ENCODE measurements at regions not wholly inside any gene's neighbourhood (a gene's known extent, or its start where the extent isn't known, plus 50 kb on each side); places are given as distances from the start of the nearest gene placed in this dataset.

DNA sequence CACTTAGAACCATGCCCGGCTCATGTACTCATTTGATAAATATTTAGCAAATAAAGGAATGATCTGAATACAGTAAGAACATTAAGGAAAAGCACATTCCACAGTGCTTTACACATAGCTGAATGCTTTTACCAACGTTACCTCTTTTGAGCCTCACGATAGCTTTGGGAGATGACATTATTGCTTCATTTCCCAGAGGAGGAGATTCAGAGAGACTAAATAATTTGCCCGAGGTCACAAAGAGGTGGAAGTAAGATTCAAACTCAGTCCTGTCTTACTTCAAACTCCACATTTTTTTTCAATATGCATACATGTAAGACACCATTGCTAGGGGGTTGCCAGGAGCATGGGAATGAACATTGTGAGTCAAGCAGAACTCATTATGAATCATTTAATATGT lies 538.5 kb downstream of the BCOR start:
- CTCF ChIA-PET: no interaction called here
- intact Hi-C loops (cut with micrococcal nuclease; ENCODE audit: unreplicated experiment): no loop called here
- no TSS peak for BruUV-seq (replicated peaks)
- TF ChIP-seq, protein P1, sequence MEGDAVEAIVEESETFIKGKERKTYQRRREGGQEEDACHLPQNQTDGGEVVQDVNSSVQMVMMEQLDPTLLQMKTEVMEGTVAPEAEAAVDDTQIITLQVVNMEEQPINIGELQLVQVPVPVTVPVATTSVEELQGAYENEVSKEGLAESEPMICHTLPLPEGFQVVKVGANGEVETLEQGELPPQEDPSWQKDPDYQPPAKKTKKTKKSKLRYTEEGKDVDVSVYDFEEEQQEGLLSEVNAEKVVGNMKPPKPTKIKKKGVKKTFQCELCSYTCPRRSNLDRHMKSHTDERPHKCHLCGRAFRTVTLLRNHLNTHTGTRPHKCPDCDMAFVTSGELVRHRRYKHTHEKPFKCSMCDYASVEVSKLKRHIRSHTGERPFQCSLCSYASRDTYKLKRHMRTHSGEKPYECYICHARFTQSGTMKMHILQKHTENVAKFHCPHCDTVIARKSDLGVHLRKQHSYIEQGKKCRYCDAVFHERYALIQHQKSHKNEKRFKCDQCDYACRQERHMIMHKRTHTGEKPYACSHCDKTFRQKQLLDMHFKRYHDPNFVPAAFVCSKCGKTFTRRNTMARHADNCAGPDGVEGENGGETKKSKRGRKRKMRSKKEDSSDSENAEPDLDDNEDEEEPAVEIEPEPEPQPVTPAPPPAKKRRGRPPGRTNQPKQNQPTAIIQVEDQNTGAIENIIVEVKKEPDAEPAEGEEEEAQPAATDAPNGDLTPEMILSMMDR (IDR thresholded peaks at IDR 0.05; ENCODE audit: unreplicated experiment): no peak
- Mint-ChIP-seq H3K4me3 (ENCODE audit: low read depth, unreplicated experiment) (no peak overlapping the region), H3K36me3 (ENCODE audit: insufficient read depth, unreplicated experiment) (no peaks in the 10 kb centered on the region), H3K27ac (ENCODE audit: unreplicated experiment) (no peak overlapping the region), H3K9me3 (ENCODE audit: low read depth, unreplicated experiment) (peaks cover 2% of the 10 kb centered on the region), H3K4me1 (ENCODE audit: low read depth, unreplicated experiment) (no peaks in the 10 kb centered on the region), H3K27me3 (ENCODE audit: unreplicated experiment) (peaks cover 81% of the 10 kb centered on the region)
- no peak for DNase-seq

DNA sequence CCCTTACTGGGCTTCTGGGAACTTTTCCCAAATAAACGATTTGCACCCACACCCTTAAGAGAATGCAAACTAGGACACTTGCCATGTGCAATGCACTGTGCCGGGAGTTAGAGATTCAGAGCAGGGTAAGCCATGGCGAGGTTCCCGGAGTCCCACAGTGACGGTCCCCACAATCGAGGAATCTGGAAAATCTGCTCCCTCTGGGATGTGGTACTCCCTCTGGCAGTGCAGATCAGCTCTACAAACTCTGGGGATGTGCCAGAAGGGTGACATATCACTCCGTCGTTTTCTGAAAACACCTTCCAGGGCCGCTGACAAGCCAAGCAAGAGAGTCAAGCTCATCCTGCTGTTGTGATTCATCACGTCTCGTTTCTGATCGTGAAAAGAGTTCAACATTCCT lies 537.5 kb downstream of the BCOR start:
- Mint-ChIP-seq H3K9me3 (ENCODE audit: low read depth, unreplicated experiment) (peaks cover 2% of the 10 kb centered on the region), H3K36me3 (ENCODE audit: insufficient read depth, unreplicated experiment) (no peaks in the 10 kb centered on the region), H3K4me3 (ENCODE audit: low read depth, unreplicated experiment) (no peak overlapping the region), H3K27me3 (ENCODE audit: unreplicated experiment) (peaks cover 81% of the 10 kb centered on the region), H3K27ac (ENCODE audit: unreplicated experiment) (no peak overlapping the region), H3K4me1 (ENCODE audit: low read depth, unreplicated experiment) (no peaks in the 10 kb centered on the region)
- TF ChIP-seq, protein P1 (IDR thresholded peaks at IDR 0.05; ENCODE audit: unreplicated experiment): no peak
- DNase-seq: no peak
- intact Hi-C loops (cut with micrococcal nuclease; ENCODE audit: unreplicated experiment): no loop called here
- CTCF ChIA-PET: no interaction called here
- no TSS peak for BruUV-seq (replicated peaks)

DNA sequence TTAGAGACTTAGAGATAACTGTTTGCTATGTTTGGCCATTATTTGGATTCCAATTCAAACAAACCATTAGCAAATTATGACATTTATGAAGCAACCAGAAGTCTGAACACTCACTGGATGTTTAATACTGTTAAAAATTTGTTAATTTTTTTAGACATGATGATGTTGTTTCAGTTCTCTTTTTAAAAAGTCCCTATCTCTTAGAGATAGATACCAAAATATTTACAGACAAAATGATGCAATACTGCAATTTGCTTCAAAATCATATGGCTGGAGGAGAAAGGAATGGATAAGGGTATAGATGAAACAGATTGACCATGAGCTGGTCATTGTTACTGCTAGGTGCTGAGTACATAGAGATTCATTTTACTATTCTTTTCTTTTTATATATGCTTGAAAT lies 534.6 kb downstream of the BCOR start:
- TF ChIP-seq, protein P1 (IDR thresholded peaks at IDR 0.05; ENCODE audit: unreplicated experiment): no peak

DNA sequence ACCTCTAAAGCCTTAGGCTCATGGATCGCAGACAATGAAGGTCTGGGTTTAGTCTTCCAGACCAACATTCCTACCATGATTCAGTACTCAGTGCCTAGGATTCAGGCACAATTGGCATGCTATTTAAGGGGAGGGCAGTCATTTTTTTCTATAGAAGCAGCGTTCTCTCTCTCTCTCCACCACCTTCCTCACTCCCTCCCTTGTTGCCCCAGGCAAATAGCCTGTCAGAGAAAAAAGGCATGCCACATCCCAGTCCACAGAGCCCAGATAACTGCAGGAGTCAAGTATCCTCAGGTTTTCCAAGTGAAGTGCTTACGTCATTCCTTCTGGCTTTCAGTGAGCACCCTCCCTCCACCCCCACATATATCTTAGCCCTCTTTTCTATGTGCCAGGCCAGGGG lies 533.0 kb downstream of the BCOR start:
- intact Hi-C loops (cut with micrococcal nuclease; ENCODE audit: unreplicated experiment): no loop called here
- peaks cover 81% of the 10 kb centered on the region for H3K27me3 Mint-ChIP-seq (ENCODE audit: unreplicated experiment)
- no peak overlapping the region for H3K4me3 Mint-ChIP-seq (ENCODE audit: low read depth, unreplicated experiment)
- no peaks in the 10 kb centered on the region for H3K4me1 Mint-ChIP-seq (ENCODE audit: low read depth, unreplicated experiment)
- CTCF ChIA-PET: no interaction called here
- peaks cover 2% of the 10 kb centered on the region for H3K9me3 Mint-ChIP-seq (ENCODE audit: low read depth, unreplicated experiment)
- no peak overlapping the region for H3K27ac Mint-ChIP-seq (ENCODE audit: unreplicated experiment)
- DNase-seq: no peak
- TF ChIP-seq, protein P1 (IDR thresholded peaks at IDR 0.05; ENCODE audit: unreplicated experiment): no peak
- BruUV-seq (replicated peaks): no TSS peak
- H3K36me3 Mint-ChIP-seq (ENCODE audit: insufficient read depth, unreplicated experiment): no peaks in the 10 kb centered on the region

More for the DNA sequence above, 534.6 kb downstream of the BCOR start:
- no peaks in the 10 kb centered on the region for H3K4me1 Mint-ChIP-seq (ENCODE audit: low read depth, unreplicated experiment)
- CTCF ChIA-PET: no interaction called here
- peaks cover 81% of the 10 kb centered on the region for H3K27me3 Mint-ChIP-seq (ENCODE audit: unreplicated experiment)
- H3K27ac Mint-ChIP-seq (ENCODE audit: unreplicated experiment): no peak overlapping the region
- H3K4me3 Mint-ChIP-seq (ENCODE audit: low read depth, unreplicated experiment): no peak overlapping the region
- intact Hi-C loops (cut with micrococcal nuclease; ENCODE audit: unreplicated experiment): no loop called here
- DNase-seq: no peak
- H3K9me3 Mint-ChIP-seq (ENCODE audit: low read depth, unreplicated experiment): peaks cover 2% of the 10 kb centered on the region
- no TSS peak for BruUV-seq (replicated peaks)
- no peaks in the 10 kb centered on the region for H3K36me3 Mint-ChIP-seq (ENCODE audit: insufficient read depth, unreplicated experiment)

DNA sequence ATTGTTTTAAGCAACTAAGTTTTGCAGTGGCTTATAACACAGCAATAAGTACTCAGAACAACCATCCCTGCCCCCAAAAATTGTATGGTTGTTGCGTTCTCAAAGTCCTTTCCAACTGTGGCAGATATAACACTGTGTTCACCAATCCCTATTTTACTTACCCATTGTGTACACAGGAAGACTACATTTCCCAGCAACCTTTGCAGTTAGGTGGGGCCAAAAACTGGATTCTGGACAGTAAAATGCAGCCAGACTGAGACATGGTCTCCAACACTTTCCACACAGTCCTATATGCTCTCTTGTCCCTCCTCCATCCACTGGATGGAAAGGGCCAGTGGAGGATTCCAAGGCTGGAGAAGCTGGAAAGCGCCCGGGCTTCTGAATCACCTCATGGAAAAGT lies 523.6 kb downstream of the BCOR start:
- BruUV-seq (replicated peaks): no TSS peak
- Mint-ChIP-seq H3K4me1 (ENCODE audit: low read depth, unreplicated experiment) (no peaks in the 10 kb centered on the region), H3K9me3 (ENCODE audit: low read depth, unreplicated experiment) (no peaks in the 10 kb centered on the region), H3K4me3 (ENCODE audit: low read depth, unreplicated experiment) (no peak overlapping the region), H3K27me3 (ENCODE audit: unreplicated experiment) (peaks cover 52% of the 10 kb centered on the region), H3K36me3 (ENCODE audit: insufficient read depth, unreplicated experiment) (no peaks in the 10 kb centered on the region), H3K27ac (ENCODE audit: unreplicated experiment) (no peak overlapping the region)
- no peak for DNase-seq
- CTCF ChIA-PET: no interaction called here
- TF ChIP-seq, protein P1 (IDR thresholded peaks at IDR 0.05; ENCODE audit: unreplicated experiment): no peak
- intact Hi-C loops (cut with micrococcal nuclease; ENCODE audit: unreplicated experiment): no loop called here

Data from Calu3 (cell line).